ENCODE measurements at regions not wholly inside any gene's neighbourhood (a gene's known extent, or its start where the extent isn't known, plus 50 kb on each side); places are given as distances from the start of the nearest gene placed in this dataset.
"Not testable (repeated sequence)": the region's sequence is repeated elsewhere in the genome, so short reads cannot be mapped to it uniquely, and the experiment has no call there.

DNA sequence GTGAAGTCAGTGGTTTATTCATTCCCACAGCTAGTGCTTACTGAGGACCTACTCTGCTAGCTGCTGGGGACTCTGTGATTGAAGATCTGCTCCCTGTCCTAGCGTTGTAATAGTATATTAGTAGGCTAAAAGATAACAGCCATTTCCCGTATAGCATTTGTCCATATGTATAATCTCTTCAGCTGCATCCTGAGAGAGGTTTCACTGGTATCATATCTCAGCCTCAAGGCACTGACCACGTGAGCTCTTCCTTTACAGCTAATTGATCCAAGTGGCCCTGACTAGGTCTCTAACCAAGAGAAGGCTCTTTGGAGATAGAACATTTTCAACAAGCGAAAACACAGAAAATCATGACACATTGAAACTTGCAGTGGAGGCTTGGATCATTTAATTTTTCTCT, 110.2 kb downstream of the APIP start:
- BruUV-seq (replicated peaks), result no TSS peak
- Histone ChIP-seq H3K27me3 (ENCODE audit: low read length) (no peaks in the 10 kb centered on the region), H4K20me1 (ENCODE audit: low read length) (no peaks in the 10 kb centered on the region), H3K36me3 (ENCODE audit: low read depth, low read length) (no peaks in the 10 kb centered on the region), H3K4me1 (ENCODE audit: insufficient read depth, low read length) (peaks cover 33% of the 10 kb centered on the region), H3K4me2 (ENCODE audit: low read length) (no peak overlapping the region), H3K9me3 (ENCODE audit: low read length) (no peaks in the 10 kb centered on the region), H3K9ac (ENCODE audit: low read length) (no peak overlapping the region), H2AFZ (ENCODE audit: low read length) (no peak overlapping the region), H3K79me2 (ENCODE audit: low read length) (no peaks in the 10 kb centered on the region), H3K4me3 (ENCODE audit: low read length) (no peak overlapping the region), H3K9me2 (replicated peaks; ENCODE audit: low read length) (no peaks in the 10 kb centered on the region; the same call in 1 of the 2 replicates), H3K27ac (ENCODE audit: low read length) (no peak overlapping the region), H3F3A (ENCODE audit: low read length, unreplicated experiment) (no peaks in the 10 kb centered on the region)
- ATAC-seq (no peak), DNase-seq (no peak)
- CTCF ChIA-PET, result no interaction called here
- TF ChIP-seq EZH2 (IDR thresholded peaks at IDR 0.05; ENCODE audit: low read length, unreplicated experiment) (no peak), EZH2phosphoT487 (IDR thresholded peaks at IDR 0.05; ENCODE audit: borderline replicate concordance, low read length) (no peak), CTCF (conservative IDR thresholded peaks at IDR 0.05; ENCODE audit: low read depth, low read length) (no peak)
- POLR2A ChIA-PET (ENCODE audit: unreplicated experiment), result no interaction called here
- intact Hi-C loops (cut with micrococcal nuclease), result loop anchor here (5.0 kb wide), 2 partner anchors 49 to 154 kb away; no protein-coding TSS in a partner anchor

DNA sequence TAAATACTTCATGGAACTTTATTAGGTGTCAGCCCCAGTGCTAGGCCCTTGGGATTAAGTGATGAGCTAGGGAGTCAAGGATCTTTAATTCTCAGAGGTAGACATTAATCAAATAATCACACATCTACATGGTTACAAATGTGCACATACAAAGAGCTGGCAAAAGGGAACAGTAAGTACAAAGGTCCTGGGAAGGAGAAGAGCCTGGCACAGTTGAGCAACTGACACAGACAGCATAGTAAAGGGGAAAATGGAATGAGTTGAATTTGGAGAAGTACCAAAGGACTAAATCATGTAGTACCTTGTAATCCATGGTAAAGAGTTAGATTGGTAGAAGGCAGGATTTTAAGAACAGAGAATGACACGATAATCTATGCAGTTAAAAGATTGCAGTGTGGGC, 116.3 kb downstream of the APIP start:
- no peak overlapping the region for H3K4me3 ChIP-seq (ENCODE audit: low read length)
- no peak overlapping the region for H2AFZ ChIP-seq (ENCODE audit: low read length)
- ATAC-seq (no peak), DNase-seq (no peak)
- no peaks in the 10 kb centered on the region for H3K79me2 ChIP-seq (ENCODE audit: low read length)
- H3K27me3 ChIP-seq (ENCODE audit: low read length), result no peaks in the 10 kb centered on the region
- peaks cover 9% of the 10 kb centered on the region for H3K4me1 ChIP-seq (ENCODE audit: insufficient read depth, low read length)
- H4K20me1 ChIP-seq (ENCODE audit: low read length), result no peaks in the 10 kb centered on the region
- H3K9me2 ChIP-seq (replicated peaks; ENCODE audit: low read length), result no peaks in the 10 kb centered on the region
- no peaks in the 10 kb centered on the region for H3F3A ChIP-seq (ENCODE audit: low read length, unreplicated experiment)
- H3K36me3 ChIP-seq (ENCODE audit: low read depth, low read length), result no peaks in the 10 kb centered on the region
- no peak overlapping the region for H3K9ac ChIP-seq (ENCODE audit: low read length)
- H3K27ac ChIP-seq (ENCODE audit: low read length), result no peak overlapping the region
- ChIA-PET CTCF (no interaction called here), POLR2A (ENCODE audit: unreplicated experiment) (no interaction called here)
- intact Hi-C loops (cut with micrococcal nuclease), result no loop called here
- TF ChIP-seq EZH2phosphoT487 (IDR thresholded peaks at IDR 0.05; ENCODE audit: borderline replicate concordance, low read length) (no peak), EZH2 (IDR thresholded peaks at IDR 0.05; ENCODE audit: low read length, unreplicated experiment) (no peak), CTCF (conservative IDR thresholded peaks at IDR 0.05; ENCODE audit: low read depth, low read length) (no peak)
- no peaks in the 10 kb centered on the region for H3K9me3 ChIP-seq (ENCODE audit: low read length)
- no TSS peak for BruUV-seq (replicated peaks)
- H3K4me2 ChIP-seq (ENCODE audit: low read length), result no peak overlapping the region

- no peaks in the 10 kb centered on the region for H3F3A ChIP-seq (ENCODE audit: low read length, unreplicated experiment)
- no peaks in the 10 kb centered on the region for H3K4me1 ChIP-seq (ENCODE audit: insufficient read depth, low read length)
- ATAC-seq (no peak), DNase-seq (no peak)
- no peaks in the 10 kb centered on the region for H3K9me3 ChIP-seq (ENCODE audit: low read length)
- CTCF ChIA-PET, result no interaction called here
- H3K79me2 ChIP-seq (ENCODE audit: low read length), result no peaks in the 10 kb centered on the region
- H3K36me3 ChIP-seq (ENCODE audit: low read depth, low read length), result no peaks in the 10 kb centered on the region
- no peaks in the 10 kb centered on the region for H3K9me2 ChIP-seq (replicated peaks; ENCODE audit: low read length)
- no TSS peak for BruUV-seq (replicated peaks)
- no peaks in the 10 kb centered on the region for H3K27me3 ChIP-seq (ENCODE audit: low read length)
- H3K4me3 ChIP-seq (ENCODE audit: low read length), result no peak overlapping the region
- intact Hi-C loops (cut with micrococcal nuclease), result no loop called here
- no peak overlapping the region for H3K4me2 ChIP-seq (ENCODE audit: low read length)
- H3K9ac ChIP-seq (ENCODE audit: low read length), result no peak overlapping the region
- no peaks in the 10 kb centered on the region for H4K20me1 ChIP-seq (ENCODE audit: low read length)
- TF ChIP-seq CTCF (conservative IDR thresholded peaks at IDR 0.05; ENCODE audit: low read depth, low read length) (no peak), EZH2phosphoT487 (IDR thresholded peaks at IDR 0.05; ENCODE audit: borderline replicate concordance, low read length) (no peak), EZH2 (IDR thresholded peaks at IDR 0.05; ENCODE audit: low read length, unreplicated experiment) (no peak)
- H2AFZ ChIP-seq (ENCODE audit: low read length), result no peak overlapping the region
- POLR2A ChIA-PET (ENCODE audit: unreplicated experiment), result no interaction called here
- H3K27ac ChIP-seq (ENCODE audit: low read length), result no peak overlapping the region
Observed at GRCh38 chr11:34798985-34799384, 117.2 kb downstream of the APIP start.

DNA sequence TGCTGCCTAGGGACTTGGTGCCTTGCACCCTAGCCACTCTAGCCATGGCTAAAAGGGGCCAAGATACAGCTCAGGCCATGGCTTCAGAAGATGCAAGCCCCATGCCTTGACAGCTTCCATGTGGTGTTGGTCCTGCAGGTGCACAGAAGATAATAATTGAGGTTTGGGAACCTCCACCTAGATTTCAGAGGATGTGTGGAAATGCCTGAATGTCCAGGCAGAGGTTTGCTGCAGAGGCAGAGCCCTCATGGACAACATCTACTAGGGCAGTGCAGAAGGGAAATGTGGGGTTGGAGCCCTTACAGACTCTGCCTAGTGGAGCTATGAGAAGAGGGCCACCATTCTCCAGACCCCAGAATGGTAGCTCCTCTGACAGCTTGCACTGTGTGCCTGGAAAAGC, 118.7 kb downstream of the APIP start:
- BruUV-seq (replicated peaks); H3F3A ChIP-seq (ENCODE audit: low read length, unreplicated experiment); H4K20me1 ChIP-seq (ENCODE audit: low read length); ATAC-seq; H3K9me2 ChIP-seq (replicated peaks; ENCODE audit: low read length); H3K4me1 ChIP-seq (ENCODE audit: insufficient read depth, low read length); intact Hi-C loops (cut with micrococcal nuclease); H3K9me3 ChIP-seq (ENCODE audit: low read length); H3K4me3 ChIP-seq (ENCODE audit: low read length); POLR2A ChIA-PET (ENCODE audit: unreplicated experiment); H3K27me3 ChIP-seq (ENCODE audit: low read length); H3K27ac ChIP-seq (ENCODE audit: low read length); H3K36me3 ChIP-seq (ENCODE audit: low read depth, low read length); H2AFZ ChIP-seq (ENCODE audit: low read length); H3K4me2 ChIP-seq (ENCODE audit: low read length); H3K79me2 ChIP-seq (ENCODE audit: low read length); CTCF ChIA-PET; DNase-seq; H3K9ac ChIP-seq (ENCODE audit: low read length): not testable (repeated sequence)
